ENCODE measurements at regions not wholly inside any gene's neighbourhood (a gene's known extent, or its start where the extent isn't known, plus 50 kb on each side); places are given as distances from the start of the nearest gene placed in this dataset.

- no peak for DNase-seq (ENCODE audit: low read depth)
- H3K4me3 ChIP-seq (ENCODE audit: control insufficient read depth, low read depth, low read length) = no peak overlapping the region
- TF ChIP-seq CTCF (IDR thresholded peaks at IDR 0.05; ENCODE audit: control insufficient read depth, insufficient read depth, low read depth, low read length, missing control alignments) = no peak
Measured at GRCh38 chr2:5495586-5495985, 196.6 kb upstream of the SOX11 start.

DNA sequence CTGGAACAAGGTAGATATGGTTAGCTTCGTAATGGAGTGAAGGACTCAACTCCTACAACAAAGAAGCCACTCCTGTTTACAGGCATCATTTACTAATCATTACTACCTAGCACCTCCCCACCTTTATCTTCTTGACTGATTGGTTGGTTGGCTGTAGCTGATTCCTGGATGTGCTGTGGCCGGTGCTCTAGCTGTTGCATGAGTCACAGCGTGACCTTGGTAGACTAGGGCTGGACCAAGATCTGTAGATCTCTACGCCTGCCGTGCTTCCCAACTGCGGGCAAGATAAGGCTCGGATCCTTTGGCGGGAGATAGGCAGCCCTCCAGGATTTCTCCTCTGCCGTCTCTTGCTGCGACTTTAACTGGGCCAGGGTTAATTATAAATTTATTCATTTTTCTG lies 194.3 kb upstream of the SOX11 start:
- DNase-seq (ENCODE audit: low read depth) = no peak
- no peak for TF ChIP-seq CTCF (IDR thresholded peaks at IDR 0.05; ENCODE audit: control insufficient read depth, insufficient read depth, low read depth, low read length, missing control alignments)
- no peak overlapping the region for H3K4me3 ChIP-seq (ENCODE audit: control insufficient read depth, low read depth, low read length)

- no peak for DNase-seq (ENCODE audit: low read depth)
- TF ChIP-seq CTCF (IDR thresholded peaks at IDR 0.05; ENCODE audit: control insufficient read depth, insufficient read depth, low read depth, low read length, missing control alignments) = no peak
- H3K4me3 ChIP-seq (ENCODE audit: control insufficient read depth, low read depth, low read length) = no peak overlapping the region
Measured at GRCh38 chr2:5501807-5502206, 190.4 kb upstream of the SOX11 start.

DNA sequence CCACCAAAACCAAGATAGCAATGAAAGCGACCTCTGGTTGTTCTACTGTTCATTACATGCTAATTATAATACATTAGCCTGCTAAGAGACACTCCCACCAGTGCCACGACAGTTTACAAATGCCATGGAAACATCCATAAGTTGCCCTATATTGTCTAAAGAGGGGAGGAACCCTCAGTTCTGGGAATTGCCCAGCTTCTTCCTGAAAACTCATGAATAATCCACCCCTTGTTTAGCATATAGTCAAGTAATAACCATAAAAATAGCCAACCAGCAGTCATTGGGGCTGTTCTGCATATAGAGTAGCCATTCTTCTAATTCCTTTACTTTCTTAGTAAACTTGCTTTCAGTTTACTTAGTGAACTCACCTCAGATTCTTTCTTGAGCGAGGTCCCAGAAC lies 189.8 kb upstream of the SOX11 start:
- no peak overlapping the region for H3K4me3 ChIP-seq (ENCODE audit: control insufficient read depth, low read depth, low read length)
- no peak for TF ChIP-seq CTCF (IDR thresholded peaks at IDR 0.05; ENCODE audit: control insufficient read depth, insufficient read depth, low read depth, low read length, missing control alignments)
- DNase-seq (ENCODE audit: low read depth) = no peak

GRCh38 chr2:5504756-5505155 lies 187.4 kb upstream of the SOX11 start:
- no peak overlapping the region for H3K4me3 ChIP-seq (ENCODE audit: control insufficient read depth, low read depth, low read length)
- no peak for TF ChIP-seq CTCF (IDR thresholded peaks at IDR 0.05; ENCODE audit: control insufficient read depth, insufficient read depth, low read depth, low read length, missing control alignments)

GRCh38 chr2:5507367-5507766 lies 184.8 kb upstream of the SOX11 start:
- no peak for TF ChIP-seq CTCF (IDR thresholded peaks at IDR 0.05; ENCODE audit: control insufficient read depth, insufficient read depth, low read depth, low read length, missing control alignments)
- no peak for DNase-seq (ENCODE audit: low read depth)
- no peak overlapping the region for H3K4me3 ChIP-seq (ENCODE audit: control insufficient read depth, low read depth, low read length)

More at GRCh38 chr2:5504756-5505155, 187.4 kb upstream of the SOX11 start:
- no peak for DNase-seq (ENCODE audit: low read depth)

DNA sequence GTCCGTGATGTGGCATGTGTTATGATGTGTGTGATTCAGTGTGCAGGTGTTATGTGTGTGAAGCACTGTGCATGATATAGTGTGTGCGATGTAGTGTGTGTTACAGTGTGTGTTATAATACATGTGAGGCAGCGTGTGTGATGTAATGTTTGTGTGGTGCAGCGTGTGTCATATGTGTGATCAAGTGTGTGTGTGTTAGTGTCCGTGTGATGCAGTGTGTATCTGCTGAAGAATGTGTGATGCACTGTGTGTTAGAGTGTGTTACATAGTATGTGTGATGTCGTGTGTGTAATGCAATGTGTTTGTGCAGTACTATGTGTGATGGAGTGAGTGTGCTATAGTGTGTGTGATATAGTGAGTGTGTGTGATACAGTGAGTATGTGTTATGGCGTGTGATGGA lies 182.8 kb upstream of the SOX11 start:
- TF ChIP-seq CTCF (IDR thresholded peaks at IDR 0.05; ENCODE audit: control insufficient read depth, insufficient read depth, low read depth, low read length, missing control alignments) = no peak
- H3K4me3 ChIP-seq (ENCODE audit: control insufficient read depth, low read depth, low read length) = no peak overlapping the region
- no peak for DNase-seq (ENCODE audit: low read depth)
